Retinal pigment epithelial cell (primary cell): ENCODE measurements at regions not wholly inside any gene's neighbourhood (a gene's known extent, or its start where the extent isn't known, plus 50 kb on each side); places are given as distances from the start of the nearest gene placed in this dataset.
"Not testable (repeated sequence)": the region's sequence is repeated elsewhere in the genome, so short reads cannot be mapped to it uniquely, and the experiment has no call there.

Experiments used
- DNase-seq: peaks from one replicate; pipeline ENCODE4 v3.0.0-alpha.2; 2010; ENCODE audit warnings: low read depth
- H3K4me3 ChIP-seq: 2 replicates; pipeline ENCODE4 v1.5.1; 2011; ENCODE audit warnings: mild to moderate bottlenecking, low read length, control low read depth, moderate library complexity
- TF ChIP-seq, protein P1 (sequence below): conservative IDR thresholded peaks from 2 replicates; pipeline ENCODE4 v1.5.1; 2011; ENCODE audit warnings: low read depth, low read length, control low read depth, inconsistent platforms

DNA sequence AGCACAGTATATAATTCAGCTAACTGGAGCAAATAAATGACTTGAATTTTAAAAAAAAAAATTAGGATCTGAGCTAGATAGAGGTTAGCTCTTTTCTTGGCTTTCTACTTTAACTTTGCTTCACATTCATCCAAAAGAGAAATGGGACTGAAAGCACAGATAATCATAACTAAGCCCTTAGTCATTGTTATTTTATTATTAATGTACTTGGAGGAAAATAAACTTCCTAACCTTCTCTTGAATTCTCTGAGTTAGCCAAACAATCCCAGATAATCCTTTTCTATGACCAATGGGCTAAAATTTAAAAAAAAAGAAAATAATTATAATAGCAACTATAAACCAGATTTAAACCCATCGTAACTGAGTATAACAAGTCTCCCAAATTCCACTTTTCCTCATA, 57.6 kb upstream of the RASA1 start:
- TF ChIP-seq, protein P1, sequence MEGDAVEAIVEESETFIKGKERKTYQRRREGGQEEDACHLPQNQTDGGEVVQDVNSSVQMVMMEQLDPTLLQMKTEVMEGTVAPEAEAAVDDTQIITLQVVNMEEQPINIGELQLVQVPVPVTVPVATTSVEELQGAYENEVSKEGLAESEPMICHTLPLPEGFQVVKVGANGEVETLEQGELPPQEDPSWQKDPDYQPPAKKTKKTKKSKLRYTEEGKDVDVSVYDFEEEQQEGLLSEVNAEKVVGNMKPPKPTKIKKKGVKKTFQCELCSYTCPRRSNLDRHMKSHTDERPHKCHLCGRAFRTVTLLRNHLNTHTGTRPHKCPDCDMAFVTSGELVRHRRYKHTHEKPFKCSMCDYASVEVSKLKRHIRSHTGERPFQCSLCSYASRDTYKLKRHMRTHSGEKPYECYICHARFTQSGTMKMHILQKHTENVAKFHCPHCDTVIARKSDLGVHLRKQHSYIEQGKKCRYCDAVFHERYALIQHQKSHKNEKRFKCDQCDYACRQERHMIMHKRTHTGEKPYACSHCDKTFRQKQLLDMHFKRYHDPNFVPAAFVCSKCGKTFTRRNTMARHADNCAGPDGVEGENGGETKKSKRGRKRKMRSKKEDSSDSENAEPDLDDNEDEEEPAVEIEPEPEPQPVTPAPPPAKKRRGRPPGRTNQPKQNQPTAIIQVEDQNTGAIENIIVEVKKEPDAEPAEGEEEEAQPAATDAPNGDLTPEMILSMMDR = no peak
- DNase-seq = no peak

DNA sequence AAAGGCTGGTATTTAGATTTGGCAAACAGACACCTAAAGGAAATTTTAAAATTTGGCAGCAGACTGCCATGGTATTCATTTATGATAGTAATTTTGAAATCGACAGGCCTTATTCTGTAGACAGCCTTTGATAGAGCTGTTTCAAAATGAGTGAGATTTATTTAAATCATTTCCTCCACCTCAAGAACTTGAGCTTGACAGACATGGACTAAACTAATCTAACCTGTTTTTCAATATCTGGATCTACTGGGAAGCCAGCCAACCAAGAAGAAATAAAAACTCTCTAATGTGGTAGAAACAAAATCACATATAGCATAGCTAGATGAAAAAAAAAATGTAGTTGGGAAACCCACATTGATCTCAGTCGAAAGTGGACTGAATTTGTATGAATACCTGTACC, 56.9 kb upstream of the RASA1 start:
- no peak for DNase-seq
- TF ChIP-seq, protein P1 = no peak
- no peak overlapping the region for H3K4me3 ChIP-seq

More for the DNA sequence above, 57.6 kb upstream of the RASA1 start:
- no peak overlapping the region for H3K4me3 ChIP-seq

DNA sequence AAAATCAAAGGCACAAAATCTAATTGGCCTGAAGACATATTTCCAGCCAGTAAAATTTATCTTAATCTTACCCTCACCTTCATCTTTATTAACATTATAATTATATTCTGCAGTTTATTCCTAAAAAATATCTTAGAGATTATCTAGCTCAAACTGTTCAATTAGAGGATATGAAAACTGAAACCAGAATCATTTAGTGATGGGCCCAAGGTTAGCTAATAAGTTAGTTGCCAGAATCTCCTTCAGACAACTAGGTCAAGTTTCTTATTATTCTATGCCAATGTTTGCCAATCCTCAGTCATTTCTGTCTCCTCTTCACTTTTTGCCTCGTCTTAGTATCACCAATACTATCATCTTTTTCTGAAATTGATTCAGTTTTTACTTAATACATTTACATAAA, 56.0 kb upstream of the RASA1 start:
- TF ChIP-seq, protein P1 = no peak
- DNase-seq = no peak
- no peak overlapping the region for H3K4me3 ChIP-seq

DNA sequence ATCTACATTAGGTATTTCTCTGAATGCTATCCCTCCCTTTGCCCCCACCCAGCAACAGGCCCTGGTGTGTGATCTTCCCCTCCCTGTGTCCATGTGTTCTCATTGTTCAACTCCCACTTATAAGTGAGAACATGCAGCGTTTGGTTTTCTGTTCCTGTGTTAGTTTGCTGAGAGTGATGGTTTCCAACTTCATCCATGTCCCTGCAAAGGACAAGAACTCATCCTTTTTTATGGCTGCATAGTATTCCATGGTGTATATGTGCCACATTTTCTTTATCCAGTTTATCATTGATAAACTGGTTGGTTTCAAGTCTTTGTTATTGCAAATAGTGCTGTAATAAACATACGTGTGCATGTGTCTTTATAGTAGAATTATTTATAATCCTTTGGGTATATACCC, 55.5 kb upstream of the RASA1 start:
- not testable (repeated sequence) for H3K4me3 ChIP-seq, DNase-seq

DNA sequence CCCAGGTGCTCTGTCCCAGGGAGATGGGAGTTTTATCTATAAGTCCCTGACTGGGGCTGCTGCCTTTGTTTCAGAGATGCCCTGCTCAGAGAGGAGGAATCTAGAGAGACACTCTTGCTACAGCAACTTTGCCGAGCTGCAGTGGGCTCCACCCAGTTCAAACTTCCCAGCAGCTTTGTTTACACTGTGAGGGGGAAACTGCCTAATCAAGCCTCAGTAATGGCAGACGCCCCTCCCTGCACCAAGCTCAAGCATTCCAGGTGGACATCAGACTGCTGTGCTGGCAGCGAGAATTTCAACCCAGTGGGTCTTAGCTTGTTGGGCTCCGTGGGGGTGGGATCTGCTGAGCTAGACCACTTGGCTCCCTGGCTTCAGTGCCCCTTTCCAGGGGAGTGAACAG, 50.2 kb upstream of the RASA1 start:
- not testable (repeated sequence) for DNase-seq, H3K4me3 ChIP-seq
